ENCODE measurements at regions not wholly inside any gene's neighbourhood (a gene's known extent, or its start where the extent isn't known, plus 50 kb on each side); places are given as distances from the start of the nearest gene placed in this dataset.
A peak's percentile ranks its signal among the peaks of the same experiment; 100 is the strongest.

DNA sequence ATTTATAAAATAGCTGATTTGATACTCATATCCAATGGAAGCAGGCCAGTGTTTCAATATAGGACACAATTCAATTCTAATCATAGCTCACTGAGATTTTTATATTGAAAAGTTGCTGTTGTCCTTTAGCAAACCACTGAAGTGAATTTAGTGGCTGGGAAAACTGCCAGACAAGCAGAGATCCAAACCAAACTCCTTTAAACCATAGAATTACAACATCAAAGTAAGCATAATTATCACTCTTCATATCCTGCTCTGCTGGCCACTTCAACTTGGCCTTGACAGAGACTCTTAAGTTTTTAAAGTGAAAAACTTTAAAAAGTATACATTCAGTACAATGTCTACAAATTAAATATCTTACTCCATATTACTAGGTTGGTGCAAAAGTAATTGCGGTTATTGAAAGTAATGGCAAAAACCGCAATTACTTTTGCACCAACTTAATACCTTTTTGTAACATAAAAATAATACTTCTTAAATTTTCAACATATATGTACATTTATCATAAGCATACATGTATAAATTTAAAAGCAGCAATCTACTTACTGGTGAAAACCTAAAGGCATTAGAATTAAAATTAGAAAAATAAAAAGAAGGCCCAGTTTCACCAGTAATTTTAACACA lies 433.0 kb downstream of the PCDH10 start:
- no TSS peak for BruUV-seq (replicated peaks)
- no peaks in the 10 kb centered on the region for H3K36me3 Mint-ChIP-seq (ENCODE audit: insufficient read depth, unreplicated experiment)
- no peaks in the 10 kb centered on the region for H3K4me1 Mint-ChIP-seq (ENCODE audit: insufficient read depth, unreplicated experiment)
- no peaks in the 10 kb centered on the region for H3K27me3 Mint-ChIP-seq (ENCODE audit: insufficient read depth, unreplicated experiment)
- no peaks in the 10 kb centered on the region for H3K9me3 Mint-ChIP-seq (ENCODE audit: unreplicated experiment)
- intact Hi-C loops (cut with micrococcal nuclease), result no loop called here
- ChIA-PET CTCF (no interaction called here), POLR2A (interaction anchor here (0.6 kb wide), 1 partner anchor 530 kb away, joined by 3 read pairs; no protein-coding TSS in a partner anchor)
- no peak for DNase-seq (ENCODE audit: unreplicated experiment)
- TF ChIP-seq, protein P1, sequence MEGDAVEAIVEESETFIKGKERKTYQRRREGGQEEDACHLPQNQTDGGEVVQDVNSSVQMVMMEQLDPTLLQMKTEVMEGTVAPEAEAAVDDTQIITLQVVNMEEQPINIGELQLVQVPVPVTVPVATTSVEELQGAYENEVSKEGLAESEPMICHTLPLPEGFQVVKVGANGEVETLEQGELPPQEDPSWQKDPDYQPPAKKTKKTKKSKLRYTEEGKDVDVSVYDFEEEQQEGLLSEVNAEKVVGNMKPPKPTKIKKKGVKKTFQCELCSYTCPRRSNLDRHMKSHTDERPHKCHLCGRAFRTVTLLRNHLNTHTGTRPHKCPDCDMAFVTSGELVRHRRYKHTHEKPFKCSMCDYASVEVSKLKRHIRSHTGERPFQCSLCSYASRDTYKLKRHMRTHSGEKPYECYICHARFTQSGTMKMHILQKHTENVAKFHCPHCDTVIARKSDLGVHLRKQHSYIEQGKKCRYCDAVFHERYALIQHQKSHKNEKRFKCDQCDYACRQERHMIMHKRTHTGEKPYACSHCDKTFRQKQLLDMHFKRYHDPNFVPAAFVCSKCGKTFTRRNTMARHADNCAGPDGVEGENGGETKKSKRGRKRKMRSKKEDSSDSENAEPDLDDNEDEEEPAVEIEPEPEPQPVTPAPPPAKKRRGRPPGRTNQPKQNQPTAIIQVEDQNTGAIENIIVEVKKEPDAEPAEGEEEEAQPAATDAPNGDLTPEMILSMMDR (IDR thresholded peaks at IDR 0.05; ENCODE audit: unreplicated experiment), result no peak
- no peak overlapping the region for H3K27ac Mint-ChIP-seq (ENCODE audit: low read depth, unreplicated experiment)
- no peak overlapping the region for H3K4me3 Mint-ChIP-seq (ENCODE audit: unreplicated experiment)

DNA sequence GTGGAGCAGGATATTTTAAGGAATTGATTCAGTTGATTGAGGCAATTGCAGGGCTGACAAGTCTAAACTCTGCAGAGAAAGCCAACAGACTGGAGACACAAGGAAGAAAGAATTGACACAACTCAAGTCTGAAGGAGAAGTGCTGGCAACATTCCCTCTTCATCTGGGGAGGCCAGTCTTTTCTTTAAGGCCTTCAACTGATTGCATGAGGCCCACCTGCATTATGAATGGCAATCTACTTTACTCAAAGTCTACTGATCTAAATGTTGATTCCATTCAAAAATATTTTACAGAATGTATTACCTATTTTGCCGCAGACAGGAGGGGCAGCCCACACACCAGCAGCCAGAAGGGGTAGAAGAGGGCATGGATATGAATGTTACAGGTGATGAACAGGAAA lies 425.2 kb downstream of the PCDH10 start:
- Mint-ChIP-seq H3K27me3 (ENCODE audit: insufficient read depth, unreplicated experiment) (no peaks in the 10 kb centered on the region), H3K36me3 (ENCODE audit: insufficient read depth, unreplicated experiment) (no peaks in the 10 kb centered on the region), H3K4me3 (ENCODE audit: unreplicated experiment) (no peak overlapping the region), H3K27ac (ENCODE audit: low read depth, unreplicated experiment) (no peak overlapping the region), H3K9me3 (ENCODE audit: unreplicated experiment) (no peaks in the 10 kb centered on the region), H3K4me1 (ENCODE audit: insufficient read depth, unreplicated experiment) (no peaks in the 10 kb centered on the region)
- ChIA-PET POLR2A (no interaction called here), CTCF (no interaction called here)
- BruUV-seq (replicated peaks), result no TSS peak
- TF ChIP-seq, protein P1 (IDR thresholded peaks at IDR 0.05; ENCODE audit: unreplicated experiment), result no peak
- no peak for DNase-seq (ENCODE audit: unreplicated experiment)
- intact Hi-C loops (cut with micrococcal nuclease), result no loop called here

DNA sequence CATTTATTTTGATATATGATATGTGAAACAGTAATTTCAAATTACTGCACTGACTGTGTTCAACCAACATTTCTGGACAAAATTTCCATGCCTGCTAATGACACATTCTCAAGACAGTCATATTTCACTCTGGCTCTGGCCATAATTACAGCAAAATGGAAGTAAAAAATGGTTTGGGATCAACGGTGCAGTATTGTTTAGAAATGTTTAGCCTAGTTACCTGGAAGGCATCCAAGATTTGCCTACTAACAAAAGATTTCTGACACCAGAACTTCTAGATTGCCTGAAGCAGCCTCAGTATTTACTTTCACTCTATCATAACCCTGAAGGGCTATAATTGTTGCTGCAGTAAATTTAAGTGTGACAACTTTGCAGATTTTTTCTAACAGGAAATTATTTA lies 416.3 kb downstream of the PCDH10 start:
- Mint-ChIP-seq H3K9me3 (ENCODE audit: unreplicated experiment) (no peaks in the 10 kb centered on the region), H3K4me3 (ENCODE audit: unreplicated experiment) (no peak overlapping the region), H3K27ac (ENCODE audit: low read depth, unreplicated experiment) (peak overlapping the region; percentile 31), H3K4me1 (ENCODE audit: insufficient read depth, unreplicated experiment) (peaks cover 5% of the 10 kb centered on the region), H3K36me3 (ENCODE audit: insufficient read depth, unreplicated experiment) (peaks cover 6% of the 10 kb centered on the region), H3K27me3 (ENCODE audit: insufficient read depth, unreplicated experiment) (no peaks in the 10 kb centered on the region)
- POLR2A ChIA-PET, result no interaction called here
- DNase-seq (ENCODE audit: unreplicated experiment), result peak; percentile 62
- TF ChIP-seq, protein P1 (IDR thresholded peaks at IDR 0.05; ENCODE audit: unreplicated experiment), result no peak
- CTCF ChIA-PET, result no interaction called here
- no TSS peak for BruUV-seq (replicated peaks)
- intact Hi-C loops (cut with micrococcal nuclease), result no loop called here

DNA sequence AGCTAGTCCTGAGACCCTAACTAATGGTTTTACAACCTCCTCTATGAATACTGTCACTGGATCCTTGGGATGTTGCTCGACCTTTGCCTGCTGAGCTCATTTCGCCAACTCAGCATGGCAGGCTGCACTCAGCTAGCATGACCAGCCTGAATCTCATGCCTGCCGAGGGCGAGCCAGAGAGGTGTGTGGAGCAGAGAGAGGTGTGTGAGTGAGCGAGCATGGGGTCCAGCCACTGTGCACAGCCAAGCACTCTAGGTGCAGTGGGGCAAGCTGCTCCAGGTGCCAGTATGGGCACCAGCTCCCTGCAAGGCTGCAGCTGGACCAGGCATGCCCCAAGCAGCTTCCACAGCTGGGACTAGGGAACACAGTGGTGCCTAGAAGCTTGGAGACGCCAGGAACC lies 410.9 kb downstream of the PCDH10 start:
- intact Hi-C loops (cut with micrococcal nuclease), result no loop called here
- BruUV-seq (replicated peaks), result no TSS peak
- no peaks in the 10 kb centered on the region for H3K9me3 Mint-ChIP-seq (ENCODE audit: unreplicated experiment)
- no peak for DNase-seq (ENCODE audit: unreplicated experiment)
- no peaks in the 10 kb centered on the region for H3K27me3 Mint-ChIP-seq (ENCODE audit: insufficient read depth, unreplicated experiment)
- ChIA-PET POLR2A (no interaction called here), CTCF (interaction anchor here (0.5 to 0.6 kb wide), 3 partner anchors 92 to 594 kb away, joined by 4 read pairs; no protein-coding TSS in a partner anchor)
- H3K4me1 Mint-ChIP-seq (ENCODE audit: insufficient read depth, unreplicated experiment), result no peaks in the 10 kb centered on the region
- H3K4me3 Mint-ChIP-seq (ENCODE audit: unreplicated experiment), result no peak overlapping the region
- TF ChIP-seq, protein P1 (IDR thresholded peaks at IDR 0.05; ENCODE audit: unreplicated experiment), result no peak
- H3K36me3 Mint-ChIP-seq (ENCODE audit: insufficient read depth, unreplicated experiment), result no peaks in the 10 kb centered on the region
- H3K27ac Mint-ChIP-seq (ENCODE audit: low read depth, unreplicated experiment), result no peak overlapping the region

Measured in MCF 10A (cell line).